NCI-H1436 (cell line): ENCODE measurements at regions not wholly inside any gene's neighbourhood (a gene's known extent, or its start where the extent isn't known, plus 50 kb on each side); places are given as distances from the start of the nearest gene placed in this dataset.
"Not testable (repeated sequence)": the region's sequence is repeated elsewhere in the genome, so short reads cannot be mapped to it uniquely, and the experiment has no call there.

Experiments
- DNase-seq: peaks from one replicate; lab custom pipeline; 2025; lab: John Stamatoyannopoulos, UW

- DNase-seq = no peak
These were observed 301.0 kb upstream of the TLE3 start for GRCh38 chr15:70398694-70399093.

- DNase-seq = no peak
These were observed 299.1 kb upstream of the TLE3 start for GRCh38 chr15:70396807-70397206.

- DNase-seq = no peak
These were observed 297.4 kb upstream of the TLE3 start for GRCh38 chr15:70395164-70395563.

- DNase-seq = no peak
These were observed 293.0 kb upstream of the TLE3 start for GRCh38 chr15:70390723-70391122.

GRCh38 chr15:70387993-70388392, 290.3 kb upstream of the TLE3 start:
- DNase-seq = no peak

GRCh38 chr15:70387081-70387480, 289.4 kb upstream of the TLE3 start:
- no peak for DNase-seq

GRCh38 chr15:70385711-70386110, 288.0 kb upstream of the TLE3 start:
- DNase-seq = no peak

GRCh38 chr15:70385052-70385451, 287.3 kb upstream of the TLE3 start:
- DNase-seq = no peak

- no peak for DNase-seq
These were observed 286.1 kb upstream of the TLE3 start for GRCh38 chr15:70383856-70384255.

GRCh38 chr15:70382762-70383458, 285.2 kb upstream of the TLE3 start:
- no peak for DNase-seq

GRCh38 chr15:70382009-70382749, 284.5 kb upstream of the TLE3 start:
- DNase-seq = no peak

GRCh38 chr15:70379938-70380883, 282.5 kb upstream of the TLE3 start:
- no peak for DNase-seq

- no peak for DNase-seq
These were observed 281.4 kb upstream of the TLE3 start for GRCh38 chr15:70379134-70379533.

- DNase-seq = no peak
These were observed 280.7 kb upstream of the TLE3 start for GRCh38 chr15:70378126-70379031.

GRCh38 chr15:70376929-70377691, 279.4 kb upstream of the TLE3 start:
- peak; percentile 39 for DNase-seq

GRCh38 chr15:70376031-70376928, 278.6 kb upstream of the TLE3 start:
- DNase-seq = no peak

- no peak for DNase-seq
These were observed 277.9 kb upstream of the TLE3 start for GRCh38 chr15:70375586-70375985.

- no peak for DNase-seq
These were observed 277.3 kb upstream of the TLE3 start for GRCh38 chr15:70375006-70375431.

GRCh38 chr15:70374096-70374495, 276.4 kb upstream of the TLE3 start:
- no peak for DNase-seq

GRCh38 chr15:70373439-70373838, 275.7 kb upstream of the TLE3 start:
- DNase-seq = not testable (repeated sequence)
